ENCODE measurements at regions not wholly inside any gene's neighbourhood (a gene's known extent, or its start where the extent isn't known, plus 50 kb on each side); places are given as distances from the start of the nearest gene placed in this dataset.

- TF ChIP-seq CTCF (conservative IDR thresholded peaks at IDR 0.05) (no peak), EZH2 (IDR thresholded peaks at IDR 0.05; ENCODE audit: low read depth) (no peak)
Measured at GRCh38 chr13:50401721-50402465, 386.6 kb downstream of the KCNRG start.

Data from PC-9 (cell line).